AG04450 (cell line): ENCODE measurements at regions not wholly inside any gene's neighbourhood (a gene's known extent, or its start where the extent isn't known, plus 50 kb on each side); places are given as distances from the start of the nearest gene placed in this dataset.

Experiments
- CTCF ChIA-PET: fragments of 300-600, 350-600 bp; formaldehyde crosslinking; extraction: SDS; loops from one replicate; lab custom pipeline; 2022; ENCODE audit warnings: antibody characterized with exemption, inconsistent platforms; lab: Charles Lee
- POLR2A ChIA-PET: fragments of 350-600 bp; formaldehyde crosslinking; extraction: SDS; loops from one replicate; lab custom pipeline; 2021; ENCODE audit warnings: antibody characterized with exemption, inconsistent platforms; lab: Yijun Ruan, JAX
- DNase-seq: peaks from one replicate; pipeline ENCODE4 v3.0.0-alpha.2; 2011; ENCODE audit warnings: low read depth, low spot score
- H3K27ac ChIP-seq: one replicate; pipeline ENCODE4 v1.5.1; 2012; ENCODE audit warnings: low read depth, low read length, control low read depth
- H3K27me3 ChIP-seq: one replicate; pipeline ENCODE4 v1.6.0; 2012; ENCODE audit warnings: low read length; ENCODE audit not compliant: control insufficient read depth, insufficient read depth
- H3K4me3 ChIP-seq: 2 replicates; pipeline ENCODE4 v1.5.1; 2011; ENCODE audit warnings: mild to moderate bottlenecking, low read depth, low read length, control low read depth
- H3K9me3 ChIP-seq: 2 replicates; pipeline ENCODE4 v1.5.1; 2012; ENCODE audit warnings: low read length; ENCODE audit not compliant: control insufficient read depth, insufficient read depth
- CTCF ChIP-seq: IDR thresholded peaks from 2 replicates; pipeline ENCODE4 v1.5.1; 2011; ENCODE audit warnings: low read depth, low read length, control low read depth, inconsistent platforms

DNA sequence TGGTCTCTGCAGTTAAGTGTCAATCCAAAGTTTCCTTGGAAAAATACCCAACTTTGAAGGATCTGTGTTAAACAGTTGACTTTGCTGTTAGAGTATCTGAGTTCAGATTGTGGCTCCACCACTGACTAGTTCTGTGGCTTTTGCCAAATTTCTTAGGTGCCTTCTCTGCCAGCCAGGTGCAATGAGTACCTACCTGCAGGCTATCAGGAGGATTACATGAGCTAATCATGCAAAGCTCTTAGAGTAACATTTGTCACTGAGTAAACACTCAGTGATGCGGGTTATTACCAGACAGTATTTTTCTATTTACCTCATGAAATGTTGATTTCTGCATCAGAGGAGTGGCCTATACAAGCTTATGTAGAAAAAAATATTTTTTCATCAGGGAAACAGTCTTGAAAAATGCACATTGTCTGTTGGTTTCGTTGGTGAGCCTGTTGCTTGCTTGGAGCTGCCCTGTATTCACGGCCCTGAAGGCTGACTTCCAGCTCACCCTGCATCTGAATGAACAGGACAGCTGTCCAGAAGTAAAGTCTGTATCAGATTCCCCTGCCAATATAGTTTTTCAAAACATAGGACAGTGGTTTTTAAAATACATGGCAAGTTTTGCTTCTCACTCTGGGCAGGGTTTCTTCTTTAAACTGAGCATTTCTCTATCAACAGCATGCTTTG is 235.1 kb downstream of the CDCA7 start:
- ChIA-PET POLR2A (no interaction called here), CTCF (interaction anchor here (0.8 to 1.2 kb wide), 4 partner anchors 11 to 752 kb away, joined by 3 to 5 read pairs (median 4); no protein-coding TSS in a partner anchor)
- no peak for TF ChIP-seq CTCF
- no peak for DNase-seq
- peaks cover 14% of the 10 kb centered on the region for H3K9me3 ChIP-seq
- H3K27me3 ChIP-seq = no peaks in the 10 kb centered on the region
- no peak overlapping the region for H3K4me3 ChIP-seq
- peak overlapping the region; percentile 84 for H3K27ac ChIP-seq

DNA sequence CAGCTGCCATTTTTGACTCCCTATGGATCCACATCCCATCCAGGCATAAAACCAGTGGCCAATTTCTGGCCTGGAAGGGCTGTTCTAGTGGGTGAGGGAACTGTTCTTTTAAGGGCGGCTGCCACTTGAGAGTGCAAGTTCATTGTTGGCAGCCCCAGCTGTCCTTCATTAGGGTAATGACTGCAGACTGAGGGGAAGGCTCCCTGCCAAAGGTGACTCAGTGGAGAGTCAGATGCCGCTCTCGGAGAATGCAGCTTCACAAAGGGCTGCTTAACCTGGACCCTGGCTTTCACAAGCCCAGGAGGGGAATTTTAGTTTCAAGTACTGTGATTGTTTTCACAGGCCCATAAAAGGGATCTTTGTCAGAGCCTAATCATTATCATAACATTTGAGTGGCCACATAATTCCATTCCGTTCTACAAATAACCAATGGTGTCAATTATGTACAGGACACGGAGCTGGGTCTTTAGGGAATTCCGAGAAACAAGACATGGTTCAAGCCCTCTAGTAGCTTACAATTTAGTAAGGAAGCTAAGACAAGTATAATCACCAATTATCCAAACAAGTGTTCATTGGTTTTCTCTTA is 235.7 kb downstream of the CDCA7 start:
- Histone ChIP-seq H3K27ac (peak overlapping the region; percentile 84), H3K4me3 (no peak overlapping the region), H3K9me3 (peaks cover 14% of the 10 kb centered on the region), H3K27me3 (no peaks in the 10 kb centered on the region)
- DNase-seq = peak; percentile 82
- CTCF ChIA-PET = interaction anchor here (0.8 to 1.2 kb wide), 3 partner anchors 187 to 751 kb away, joined by 3 to 5 read pairs (median 4); no protein-coding TSS in a partner anchor
- no peak for TF ChIP-seq CTCF
- POLR2A ChIA-PET = no interaction called here

GRCh38 chr2:173593109-173593508 is 238.4 kb downstream of the CDCA7 start:
- no peak for DNase-seq
- no peak for TF ChIP-seq CTCF
- POLR2A ChIA-PET = no interaction called here
- Histone ChIP-seq H3K4me3 (no peak overlapping the region), H3K27me3 (no peaks in the 10 kb centered on the region), H3K9me3 (peaks cover 14% of the 10 kb centered on the region), H3K27ac (no peak overlapping the region)
- CTCF ChIA-PET = interaction anchor here (0.6 kb wide), 1 partner anchor 132 kb away, joined by 3 read pairs; no protein-coding TSS in a partner anchor

DNA sequence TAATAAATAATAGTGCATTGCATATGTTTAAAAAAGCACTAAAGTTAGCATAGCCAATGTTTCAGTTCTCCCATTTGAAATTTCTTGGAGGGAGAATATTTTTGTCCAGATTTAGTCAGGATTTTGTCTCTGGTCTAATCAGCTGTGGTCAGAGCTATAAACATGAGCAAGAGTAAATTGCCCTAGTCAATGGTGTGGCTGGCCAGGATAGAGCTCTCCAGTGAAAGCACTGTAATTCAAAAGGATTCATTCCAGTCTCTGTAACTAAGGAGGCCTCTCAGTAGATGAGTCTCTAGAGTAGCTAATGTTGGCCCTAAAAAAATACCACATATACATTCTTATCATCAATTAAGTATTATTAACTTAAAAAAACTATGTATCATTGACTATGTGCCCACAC is 241.6 kb downstream of the CDCA7 start:
- Histone ChIP-seq H3K27me3 (no peaks in the 10 kb centered on the region), H3K4me3 (no peak overlapping the region), H3K27ac (no peak overlapping the region), H3K9me3 (peaks cover 14% of the 10 kb centered on the region)
- no peak for DNase-seq
- ChIA-PET CTCF (interaction anchor here (0.6 kb wide), 1 partner anchor 746 kb away, joined by 4 read pairs; no protein-coding TSS in a partner anchor), POLR2A (no interaction called here)
- no peak for TF ChIP-seq CTCF

- H3K27me3 ChIP-seq = no peaks in the 10 kb centered on the region
- no peaks in the 10 kb centered on the region for H3K9me3 ChIP-seq
- H3K27ac ChIP-seq = no peak overlapping the region
- ChIA-PET CTCF (no interaction called here), POLR2A (no interaction called here)
- no peak overlapping the region for H3K4me3 ChIP-seq
- TF ChIP-seq CTCF = no peak
- DNase-seq = no peak
Observed at GRCh38 chr2:173598525-173598924, 243.9 kb downstream of the CDCA7 start.
